ENCODE measurements at regions not wholly inside any gene's neighbourhood (a gene's known extent, or its start where the extent isn't known, plus 50 kb on each side); places are given as distances from the start of the nearest gene placed in this dataset.

- no peak for TF ChIP-seq CTCF (IDR thresholded peaks at IDR 0.05; ENCODE audit: unreplicated experiment in 3 of 3)
- no peak overlapping the region for H3K27ac Mint-ChIP-seq
- H3K9me3 Mint-ChIP-seq = no peaks in the 10 kb centered on the region
- peaks cover 5% of the 10 kb centered on the region for H3K27me3 Mint-ChIP-seq (ENCODE audit: low read depth)
- peaks cover 5% of the 10 kb centered on the region for H3K4me1 Mint-ChIP-seq
- H3K4me3 Mint-ChIP-seq = no peak overlapping the region
- no peaks in the 10 kb centered on the region for H3K36me3 Mint-ChIP-seq (ENCODE audit: low read depth)
These were observed 693.4 kb upstream of the INTU start for GRCh38 chr4:126939401-126939800.

- Mint-ChIP-seq H3K4me1 (peaks cover 5% of the 10 kb centered on the region), H3K36me3 (ENCODE audit: low read depth) (no peaks in the 10 kb centered on the region), H3K27ac (no peak overlapping the region), H3K9me3 (no peaks in the 10 kb centered on the region), H3K4me3 (no peak overlapping the region), H3K27me3 (ENCODE audit: low read depth) (no peaks in the 10 kb centered on the region)
- TF ChIP-seq CTCF (IDR thresholded peaks at IDR 0.05; ENCODE audit: unreplicated experiment in 3 of 3) = no peak
These were observed 685.2 kb upstream of the INTU start for GRCh38 chr4:126947536-126947935.

GRCh38 chr4:126954537-126955291 is 678.0 kb upstream of the INTU start:
- no peak for TF ChIP-seq CTCF (IDR thresholded peaks at IDR 0.05; ENCODE audit: unreplicated experiment in 3 of 3)
- Mint-ChIP-seq H3K4me3 (no peak overlapping the region), H3K27ac (no peak overlapping the region), H3K4me1 (peaks cover 21% of the 10 kb centered on the region), H3K27me3 (ENCODE audit: low read depth) (no peaks in the 10 kb centered on the region), H3K9me3 (no peaks in the 10 kb centered on the region), H3K36me3 (ENCODE audit: low read depth) (no peaks in the 10 kb centered on the region)

- Mint-ChIP-seq H3K27me3 (ENCODE audit: low read depth) (no peaks in the 10 kb centered on the region), H3K4me1 (peaks cover 21% of the 10 kb centered on the region), H3K4me3 (no peak overlapping the region), H3K27ac (peak overlapping the region in 1 of 3 experiments; percentile 29), H3K9me3 (no peaks in the 10 kb centered on the region), H3K36me3 (ENCODE audit: low read depth) (no peaks in the 10 kb centered on the region)
- TF ChIP-seq CTCF (IDR thresholded peaks at IDR 0.05; ENCODE audit: unreplicated experiment in 3 of 3) = no peak
These were observed 677.2 kb upstream of the INTU start for GRCh38 chr4:126955292-126956183.

GRCh38 chr4:126956184-126956897 is 676.4 kb upstream of the INTU start:
- Mint-ChIP-seq H3K9me3 (no peaks in the 10 kb centered on the region), H3K4me1 (peaks cover 21% of the 10 kb centered on the region), H3K36me3 (ENCODE audit: low read depth) (no peaks in the 10 kb centered on the region), H3K27me3 (ENCODE audit: low read depth) (no peaks in the 10 kb centered on the region), H3K27ac (peak overlapping the region in 1 of 3 experiments; percentile 29), H3K4me3 (no peak overlapping the region)
- no peak for TF ChIP-seq CTCF (IDR thresholded peaks at IDR 0.05; ENCODE audit: unreplicated experiment in 3 of 3)

Data from nephron (organoid).